ENCODE measurements at regions not wholly inside any gene's neighbourhood (a gene's known extent, or its start where the extent isn't known, plus 50 kb on each side); places are given as distances from the start of the nearest gene placed in this dataset.

DNA sequence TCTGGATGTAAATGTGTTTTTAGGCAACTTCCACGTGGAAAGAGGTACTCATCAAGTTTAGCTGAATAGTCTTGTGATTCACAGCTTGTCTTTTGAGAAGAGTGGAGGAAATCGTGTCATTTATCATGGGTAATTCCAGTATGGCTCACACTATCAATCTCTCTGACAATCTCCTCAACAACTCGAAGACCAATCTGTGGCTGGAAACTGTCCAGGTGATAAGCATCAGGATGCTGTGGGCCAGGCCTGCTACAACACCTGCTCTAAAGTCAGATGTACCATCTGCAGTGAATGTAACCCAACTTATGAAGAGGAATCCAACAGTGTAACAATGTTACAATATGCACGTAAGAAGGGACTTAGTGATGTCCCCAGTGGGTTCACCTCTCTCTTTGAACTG, 132.1 kb upstream of the GK2 start:
- TF ChIP-seq, protein P1, sequence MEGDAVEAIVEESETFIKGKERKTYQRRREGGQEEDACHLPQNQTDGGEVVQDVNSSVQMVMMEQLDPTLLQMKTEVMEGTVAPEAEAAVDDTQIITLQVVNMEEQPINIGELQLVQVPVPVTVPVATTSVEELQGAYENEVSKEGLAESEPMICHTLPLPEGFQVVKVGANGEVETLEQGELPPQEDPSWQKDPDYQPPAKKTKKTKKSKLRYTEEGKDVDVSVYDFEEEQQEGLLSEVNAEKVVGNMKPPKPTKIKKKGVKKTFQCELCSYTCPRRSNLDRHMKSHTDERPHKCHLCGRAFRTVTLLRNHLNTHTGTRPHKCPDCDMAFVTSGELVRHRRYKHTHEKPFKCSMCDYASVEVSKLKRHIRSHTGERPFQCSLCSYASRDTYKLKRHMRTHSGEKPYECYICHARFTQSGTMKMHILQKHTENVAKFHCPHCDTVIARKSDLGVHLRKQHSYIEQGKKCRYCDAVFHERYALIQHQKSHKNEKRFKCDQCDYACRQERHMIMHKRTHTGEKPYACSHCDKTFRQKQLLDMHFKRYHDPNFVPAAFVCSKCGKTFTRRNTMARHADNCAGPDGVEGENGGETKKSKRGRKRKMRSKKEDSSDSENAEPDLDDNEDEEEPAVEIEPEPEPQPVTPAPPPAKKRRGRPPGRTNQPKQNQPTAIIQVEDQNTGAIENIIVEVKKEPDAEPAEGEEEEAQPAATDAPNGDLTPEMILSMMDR (IDR thresholded peaks at IDR 0.05), result no peak
- no peak for TF ChIP-seq ZFX (IDR thresholded peaks at IDR 0.05; ENCODE audit: borderline replicate concordance)
